NCI-H1694 treated with DMSO at 0.1 percent for 48 hours (cell line): ENCODE measurements at regions not wholly inside any gene's neighbourhood (a gene's known extent, or its start where the extent isn't known, plus 50 kb on each side); places are given as distances from the start of the nearest gene placed in this dataset.

Source experiments
- DNase-seq: peaks from one replicate; lab custom pipeline; 2025; lab: John Stamatoyannopoulos, UW

- DNase-seq: no peak
Observed at GRCh38 chr2:46813020-46813415, 102.6 kb downstream of the MCFD2 start.
